Keratinocyte (primary cell): ENCODE measurements at regions not wholly inside any gene's neighbourhood (a gene's known extent, or its start where the extent isn't known, plus 50 kb on each side); places are given as distances from the start of the nearest gene placed in this dataset.

Experiments
- EZH2 ChIP-seq: IDR thresholded peaks from one replicate; pipeline ENCODE4 v1.6.1; 2012; ENCODE audit warnings: inconsistent platforms, mild to moderate bottlenecking, low read length, moderate library complexity
- TF ChIP-seq, protein P1 (sequence below), 3 experiments: IDR thresholded peaks in 1 of 3; conservative IDR thresholded peaks in 1 of 3; optimal IDR thresholded peaks in 1 of 3; 2 replicates in 2 of 3; 3 replicates in 1 of 3; pipeline versions ENCODE3 to v1.5.1; 2011; ENCODE audit warnings: low read length in 3 of 3, mild to moderate bottlenecking in 3 of 3, moderate library complexity in 2 of 3, control low read depth in 1 of 3, inconsistent platforms in 1 of 3; ENCODE audit not compliant: insufficient read depth in 2 of 3; ENCODE audit errors: extremely low read depth in 1 of 3

- TF ChIP-seq, protein P1, sequence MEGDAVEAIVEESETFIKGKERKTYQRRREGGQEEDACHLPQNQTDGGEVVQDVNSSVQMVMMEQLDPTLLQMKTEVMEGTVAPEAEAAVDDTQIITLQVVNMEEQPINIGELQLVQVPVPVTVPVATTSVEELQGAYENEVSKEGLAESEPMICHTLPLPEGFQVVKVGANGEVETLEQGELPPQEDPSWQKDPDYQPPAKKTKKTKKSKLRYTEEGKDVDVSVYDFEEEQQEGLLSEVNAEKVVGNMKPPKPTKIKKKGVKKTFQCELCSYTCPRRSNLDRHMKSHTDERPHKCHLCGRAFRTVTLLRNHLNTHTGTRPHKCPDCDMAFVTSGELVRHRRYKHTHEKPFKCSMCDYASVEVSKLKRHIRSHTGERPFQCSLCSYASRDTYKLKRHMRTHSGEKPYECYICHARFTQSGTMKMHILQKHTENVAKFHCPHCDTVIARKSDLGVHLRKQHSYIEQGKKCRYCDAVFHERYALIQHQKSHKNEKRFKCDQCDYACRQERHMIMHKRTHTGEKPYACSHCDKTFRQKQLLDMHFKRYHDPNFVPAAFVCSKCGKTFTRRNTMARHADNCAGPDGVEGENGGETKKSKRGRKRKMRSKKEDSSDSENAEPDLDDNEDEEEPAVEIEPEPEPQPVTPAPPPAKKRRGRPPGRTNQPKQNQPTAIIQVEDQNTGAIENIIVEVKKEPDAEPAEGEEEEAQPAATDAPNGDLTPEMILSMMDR (optimal IDR thresholded peaks at IDR 0.05 in 1 of 3, IDR thresholded peaks at IDR 0.05 in 1 of 3, conservative IDR thresholded peaks at IDR 0.05 in 1 of 3; ENCODE audit: extremely low read depth in 1 of 3, insufficient read depth in 2 of 3, low read length in 3 of 3): no peak
- no peak for TF ChIP-seq EZH2
Observed at GRCh38 chr18:57230861-57231585, 84.1 kb downstream of the BOD1L2 start.
